ENCODE measurements at regions not wholly inside any gene's neighbourhood (a gene's known extent, or its start where the extent isn't known, plus 50 kb on each side); places are given as distances from the start of the nearest gene placed in this dataset.
"Not testable (repeated sequence)": the region's sequence is repeated elsewhere in the genome, so short reads cannot be mapped to it uniquely, and the experiment has no call there.

GRCh38 chr4:12692815-12693214 lies 791.3 kb downstream of the RAB28 start:
- intact Hi-C loops (cut with DNase I): no loop called here
- ATAC-seq (no peak), DNase-seq (ENCODE audit: missing footprints) (no peak)

GRCh38 chr4:12691168-12691567 lies 793.0 kb downstream of the RAB28 start:
- no peak for ATAC-seq
- intact Hi-C loops (cut with DNase I): no loop called here

GRCh38 chr4:12689457-12689856 lies 794.7 kb downstream of the RAB28 start:
- ATAC-seq (no peak), DNase-seq (ENCODE audit: missing footprints) (no peak)
- intact Hi-C loops (cut with DNase I): no loop called here

More at GRCh38 chr4:12691168-12691567, 793.0 kb downstream of the RAB28 start:
- no peak for DNase-seq (ENCODE audit: missing footprints)

- ATAC-seq: no peak
- intact Hi-C loops (cut with DNase I): no loop called here
- DNase-seq (ENCODE audit: missing footprints): no peak
Measured at GRCh38 chr4:12679217-12679616, 804.9 kb downstream of the RAB28 start.

- intact Hi-C loops (cut with DNase I): no loop called here
- DNase-seq (ENCODE audit: missing footprints) (no peak), ATAC-seq (no peak)
Measured at GRCh38 chr4:12674184-12674583, 810.0 kb downstream of the RAB28 start.

- intact Hi-C loops (cut with DNase I): no loop called here
- DNase-seq (ENCODE audit: missing footprints) (no peak), ATAC-seq (no peak)
Measured at GRCh38 chr4:12672303-12672702, 811.8 kb downstream of the RAB28 start.

- no peak for ATAC-seq
- DNase-seq (ENCODE audit: missing footprints): no peak
- intact Hi-C loops (cut with DNase I): no loop called here
Measured at GRCh38 chr4:12658146-12658545, 826.0 kb downstream of the RAB28 start.

GRCh38 chr4:12651876-12652275 lies 832.3 kb downstream of the RAB28 start:
- intact Hi-C loops (cut with DNase I): no loop called here
- ATAC-seq (no peak), DNase-seq (ENCODE audit: missing footprints) (no peak)

GRCh38 chr4:12645732-12646131 lies 838.4 kb downstream of the RAB28 start:
- ATAC-seq: no peak
- intact Hi-C loops (cut with DNase I): no loop called here

GRCh38 chr4:12644261-12644660 lies 839.9 kb downstream of the RAB28 start:
- intact Hi-C loops (cut with DNase I): no loop called here
- DNase-seq (ENCODE audit: missing footprints) (no peak), ATAC-seq (no peak)

More at GRCh38 chr4:12645732-12646131, 838.4 kb downstream of the RAB28 start:
- DNase-seq (ENCODE audit: missing footprints): no peak

- intact Hi-C loops (cut with DNase I): loop anchor here (10.0 kb wide), 2 partner anchors 591 to 831 kb away; no protein-coding TSS in a partner anchor
- DNase-seq (ENCODE audit: missing footprints) (no peak), ATAC-seq (no peak)
Measured at GRCh38 chr4:12636191-12636590, 847.9 kb downstream of the RAB28 start.

- no peak for ATAC-seq
- no peak for DNase-seq (ENCODE audit: missing footprints)
- intact Hi-C loops (cut with DNase I): loop anchor here (10.0 kb wide), 2 partner anchors 591 to 831 kb away; no protein-coding TSS in a partner anchor
Measured at GRCh38 chr4:12635629-12636028, 848.5 kb downstream of the RAB28 start.

- intact Hi-C loops (cut with DNase I): loop anchor here (2.0 to 10.0 kb wide), 4 partner anchors 146 to 866 kb away; no protein-coding TSS in a partner anchor
- peak; percentile 79 for DNase-seq (ENCODE audit: missing footprints)
- peak; percentile 85 for ATAC-seq
Measured at GRCh38 chr4:12633053-12633651, 851.0 kb downstream of the RAB28 start.

- ATAC-seq (no peak), DNase-seq (ENCODE audit: missing footprints) (no peak)
- intact Hi-C loops (cut with DNase I): no loop called here
Measured at GRCh38 chr4:12615822-12616221, 868.3 kb downstream of the RAB28 start.

- intact Hi-C loops (cut with DNase I): no loop called here
- DNase-seq (ENCODE audit: missing footprints): no peak
- no peak for ATAC-seq
Measured at GRCh38 chr4:12612876-12613275, 871.3 kb downstream of the RAB28 start.

- intact Hi-C loops (cut with DNase I); DNase-seq (ENCODE audit: missing footprints): not testable (repeated sequence)
- ATAC-seq: peak; percentile 75
Measured at GRCh38 chr4:12609212-12609875, 874.8 kb downstream of the RAB28 start.

- DNase-seq (ENCODE audit: missing footprints) (no peak), ATAC-seq (no peak)
- intact Hi-C loops (cut with DNase I): no loop called here
Measured at GRCh38 chr4:12595986-12596385, 888.2 kb downstream of the RAB28 start.

- DNase-seq (ENCODE audit: missing footprints): no peak
- intact Hi-C loops (cut with DNase I): no loop called here
- no peak for ATAC-seq
Measured at GRCh38 chr4:12595489-12595888, 888.7 kb downstream of the RAB28 start.

GRCh38 chr4:12588582-12588981 lies 895.6 kb downstream of the RAB28 start:
- DNase-seq (ENCODE audit: missing footprints) (no peak), ATAC-seq (no peak)
- intact Hi-C loops (cut with DNase I): no loop called here

GRCh38 chr4:12586242-12587006 lies 897.7 kb downstream of the RAB28 start:
- intact Hi-C loops (cut with DNase I): no loop called here
- no peak for ATAC-seq
- no peak for DNase-seq (ENCODE audit: missing footprints)
